NB4 (cell line): ENCODE measurements at regions not wholly inside any gene's neighbourhood (a gene's known extent, or its start where the extent isn't known, plus 50 kb on each side); places are given as distances from the start of the nearest gene placed in this dataset.

Experiments used
- CTCF ChIP-seq: IDR thresholded peaks from one replicate; pipeline ENCODE4 v1.5.1; 2012; ENCODE audit warnings: low read depth, low read length
- POLR2A ChIP-seq: IDR thresholded peaks from 2 replicates; pipeline ENCODE4 v1.6.1; 2011; ENCODE audit warnings: mild to moderate bottlenecking; ENCODE audit not compliant: insufficient read length; ENCODE audit errors: extremely low read depth

- no peak for TF ChIP-seq POLR2A
- TF ChIP-seq CTCF, result no peak
These were observed 1049.8 kb downstream of the OLFM4 start for GRCh38 chr13:54078271-54078870.
